ENCODE measurements at regions not wholly inside any gene's neighbourhood (a gene's known extent, or its start where the extent isn't known, plus 50 kb on each side); places are given as distances from the start of the nearest gene placed in this dataset.
"Not testable (repeated sequence)": the region's sequence is repeated elsewhere in the genome, so short reads cannot be mapped to it uniquely, and the experiment has no call there.

DNA sequence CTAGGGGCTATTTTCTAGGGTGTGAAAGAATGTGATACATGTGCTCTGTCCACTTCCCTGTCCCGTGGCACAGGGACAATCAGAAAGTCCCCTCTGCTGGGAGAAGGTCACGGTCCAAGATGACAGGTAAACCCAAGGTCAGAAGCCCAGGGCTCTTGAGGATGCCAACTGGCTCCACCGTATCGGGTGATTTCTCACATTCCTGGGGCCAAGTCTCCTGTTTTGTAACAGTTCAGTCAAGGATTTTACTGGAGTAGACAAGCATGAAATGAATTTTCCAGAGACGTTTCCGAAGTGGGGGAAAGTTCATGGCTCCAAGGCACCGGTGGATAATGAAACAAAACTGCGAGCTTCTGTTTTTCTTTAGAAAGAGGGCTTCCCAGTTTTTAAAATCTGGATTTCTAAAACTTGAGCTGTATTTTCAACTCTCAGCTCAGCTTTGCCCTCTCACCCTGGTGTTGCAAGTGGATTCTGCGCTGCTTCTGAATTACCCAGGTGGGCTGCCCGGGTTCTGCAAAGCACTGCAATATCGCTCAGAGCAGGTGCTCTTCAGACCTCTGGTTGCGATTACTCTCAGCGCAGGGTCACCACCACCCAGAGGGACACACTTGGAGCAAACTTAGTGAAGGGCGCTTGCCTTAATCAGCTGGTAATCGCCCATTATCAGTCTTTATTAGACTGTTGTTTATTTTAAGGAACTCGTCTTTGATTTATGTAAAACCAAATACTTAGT is 64.4 kb upstream of the TMEM170B start:
- no peak overlapping the region for H3K4me3 Mint-ChIP-seq
- POLR2A ChIA-PET: no interaction called here

GRCh38 chr6:11471261-11471660 is 66.3 kb upstream of the TMEM170B start:
- DNase-seq (no peak), ATAC-seq (no peak)
- TF ChIP-seq, protein P1, sequence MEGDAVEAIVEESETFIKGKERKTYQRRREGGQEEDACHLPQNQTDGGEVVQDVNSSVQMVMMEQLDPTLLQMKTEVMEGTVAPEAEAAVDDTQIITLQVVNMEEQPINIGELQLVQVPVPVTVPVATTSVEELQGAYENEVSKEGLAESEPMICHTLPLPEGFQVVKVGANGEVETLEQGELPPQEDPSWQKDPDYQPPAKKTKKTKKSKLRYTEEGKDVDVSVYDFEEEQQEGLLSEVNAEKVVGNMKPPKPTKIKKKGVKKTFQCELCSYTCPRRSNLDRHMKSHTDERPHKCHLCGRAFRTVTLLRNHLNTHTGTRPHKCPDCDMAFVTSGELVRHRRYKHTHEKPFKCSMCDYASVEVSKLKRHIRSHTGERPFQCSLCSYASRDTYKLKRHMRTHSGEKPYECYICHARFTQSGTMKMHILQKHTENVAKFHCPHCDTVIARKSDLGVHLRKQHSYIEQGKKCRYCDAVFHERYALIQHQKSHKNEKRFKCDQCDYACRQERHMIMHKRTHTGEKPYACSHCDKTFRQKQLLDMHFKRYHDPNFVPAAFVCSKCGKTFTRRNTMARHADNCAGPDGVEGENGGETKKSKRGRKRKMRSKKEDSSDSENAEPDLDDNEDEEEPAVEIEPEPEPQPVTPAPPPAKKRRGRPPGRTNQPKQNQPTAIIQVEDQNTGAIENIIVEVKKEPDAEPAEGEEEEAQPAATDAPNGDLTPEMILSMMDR (IDR thresholded peaks at IDR 0.05): no peak
- intact Hi-C loops (cut with micrococcal nuclease): no loop called here
- ChIA-PET POLR2A (interaction anchor here (1.0 kb wide), 1 partner anchor 11 kb away, joined by 3 read pairs; no protein-coding TSS in a partner anchor), CTCF (interaction anchor here (1.0 kb wide), 1 partner anchor 54 kb away, joined by 3 read pairs; no protein-coding TSS in a partner anchor)
- no peak overlapping the region for H3K4me3 Mint-ChIP-seq
- H3K36me3 Mint-ChIP-seq (ENCODE audit: low read depth): no peaks in the 10 kb centered on the region
- H3K4me1 Mint-ChIP-seq (ENCODE audit: low read depth): peaks cover 11% of the 10 kb centered on the region
- H3K9me3 Mint-ChIP-seq: no peaks in the 10 kb centered on the region
- H3K27me3 Mint-ChIP-seq: peaks cover 3% of the 10 kb centered on the region
- no peak overlapping the region for H3K27ac Mint-ChIP-seq

More for the DNA sequence above, 64.4 kb upstream of the TMEM170B start:
- CTCF ChIA-PET: no interaction called here
- Mint-ChIP-seq H3K36me3 (ENCODE audit: low read depth) (no peaks in the 10 kb centered on the region), H3K27ac (no peak overlapping the region), H3K27me3 (peaks cover 6% of the 10 kb centered on the region), H3K4me1 (ENCODE audit: low read depth) (no peaks in the 10 kb centered on the region), H3K9me3 (no peaks in the 10 kb centered on the region)
- TF ChIP-seq, protein P1 (IDR thresholded peaks at IDR 0.05): no peak
- intact Hi-C loops (cut with micrococcal nuclease): no loop called here
- no peak for DNase-seq
- no peak for ATAC-seq

DNA sequence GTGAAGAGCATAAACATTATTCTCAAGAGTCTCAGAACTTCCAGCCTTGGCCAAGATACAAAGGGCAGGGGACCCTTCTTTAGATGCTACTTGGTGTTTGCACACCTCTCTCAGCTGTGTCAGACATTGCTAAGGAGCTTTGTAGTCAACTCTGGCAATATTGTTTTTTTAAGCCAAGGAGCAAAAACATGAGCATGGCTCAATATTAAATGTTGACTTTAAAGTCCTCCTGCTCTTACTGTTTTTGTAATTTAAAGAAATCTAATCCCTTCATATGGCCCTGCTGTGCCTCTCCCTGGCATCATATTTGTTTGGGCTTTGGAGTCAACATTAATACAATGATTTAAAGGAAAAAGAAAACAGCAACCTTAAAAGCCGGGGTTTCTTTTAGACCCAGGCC is 67.9 kb upstream of the TMEM170B start:
- POLR2A ChIA-PET: no interaction called here
- H3K9me3 Mint-ChIP-seq: no peaks in the 10 kb centered on the region
- DNase-seq (no peak), ATAC-seq (no peak)
- TF ChIP-seq, protein P1 (IDR thresholded peaks at IDR 0.05): no peak
- peaks cover 11% of the 10 kb centered on the region for H3K4me1 Mint-ChIP-seq (ENCODE audit: low read depth)
- H3K27ac Mint-ChIP-seq: no peak overlapping the region
- H3K27me3 Mint-ChIP-seq: peaks cover 3% of the 10 kb centered on the region
- intact Hi-C loops (cut with micrococcal nuclease): no loop called here
- no peaks in the 10 kb centered on the region for H3K36me3 Mint-ChIP-seq (ENCODE audit: low read depth)
- CTCF ChIA-PET: no interaction called here
- no peak overlapping the region for H3K4me3 Mint-ChIP-seq

GRCh38 chr6:11468271-11468670 is 69.3 kb upstream of the TMEM170B start:
- H3K27me3 Mint-ChIP-seq; H3K9me3 Mint-ChIP-seq; ATAC-seq; intact Hi-C loops (cut with micrococcal nuclease); CTCF ChIA-PET; H3K36me3 Mint-ChIP-seq (ENCODE audit: low read depth); POLR2A ChIA-PET; H3K27ac Mint-ChIP-seq; DNase-seq; H3K4me3 Mint-ChIP-seq: not testable (repeated sequence)
- peaks cover 11% of the 10 kb centered on the region for H3K4me1 Mint-ChIP-seq (ENCODE audit: low read depth)

DNA sequence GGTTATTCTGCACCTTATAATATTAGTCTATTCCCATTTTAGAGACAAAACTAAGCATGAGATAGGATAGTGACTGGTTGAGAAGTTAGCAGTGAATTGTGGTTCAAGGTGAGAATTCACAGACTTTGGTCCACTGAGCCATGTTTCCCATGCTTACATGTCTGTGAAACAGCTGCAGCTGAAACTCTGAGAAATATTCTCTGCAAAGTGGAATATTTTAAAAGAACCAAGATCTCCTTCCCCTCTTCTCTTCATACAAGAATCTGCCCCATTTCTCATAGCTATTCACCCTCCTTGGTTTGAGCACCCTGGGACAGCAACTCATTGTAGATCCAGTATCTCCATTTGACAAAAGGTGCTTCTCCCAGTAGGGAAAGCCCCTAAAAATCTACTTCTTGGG is 70.2 kb upstream of the TMEM170B start:
- ChIA-PET POLR2A (no interaction called here), CTCF (no interaction called here)
- intact Hi-C loops (cut with micrococcal nuclease): no loop called here
- peaks cover 13% of the 10 kb centered on the region for H3K4me1 Mint-ChIP-seq (ENCODE audit: low read depth)
- TF ChIP-seq, protein P1 (IDR thresholded peaks at IDR 0.05): no peak
- no peak overlapping the region for H3K27ac Mint-ChIP-seq
- ATAC-seq (no peak), DNase-seq (no peak)
- H3K36me3 Mint-ChIP-seq (ENCODE audit: low read depth): no peaks in the 10 kb centered on the region
- H3K4me3 Mint-ChIP-seq: no peak overlapping the region
- no peaks in the 10 kb centered on the region for H3K9me3 Mint-ChIP-seq
- H3K27me3 Mint-ChIP-seq: no peaks in the 10 kb centered on the region

Measured in activated CD8-positive, alpha-beta T cell treated with anti-CD3 and anti-CD28 coated beads for 36 hours (primary cell).